ENCODE measurements at regions not wholly inside any gene's neighbourhood (a gene's known extent, or its start where the extent isn't known, plus 50 kb on each side); places are given as distances from the start of the nearest gene placed in this dataset.

DNA sequence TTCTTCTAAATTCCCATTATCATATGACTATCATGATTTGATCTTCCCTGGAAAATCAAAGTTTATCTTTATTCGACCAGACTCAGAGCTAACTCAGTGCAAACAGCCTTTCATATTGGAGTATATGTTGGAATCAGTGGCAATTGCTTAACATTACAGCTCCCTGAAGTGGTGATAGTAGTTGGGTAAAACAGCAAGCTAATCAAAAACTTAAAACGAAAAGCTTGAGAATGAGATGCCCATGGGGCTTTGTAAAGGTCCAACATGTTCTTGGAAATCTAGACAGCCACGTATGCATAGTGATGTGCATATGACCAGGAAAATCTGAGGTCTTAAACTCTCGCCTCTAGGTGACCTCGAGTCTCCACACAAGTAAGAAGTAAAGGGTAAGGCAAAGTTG lies 437.6 kb downstream of the KIF16B start:
- Histone ChIP-seq H3K9ac (no peak overlapping the region), H3K27me3 (no peaks in the 10 kb centered on the region), H3F3A (ENCODE audit: low read depth) (no peaks in the 10 kb centered on the region), H3K4me2 (no peak overlapping the region), H3K27ac (no peak overlapping the region), H3K4me3 (no peak overlapping the region), H4K20me1 (ENCODE audit: low read depth) (no peaks in the 10 kb centered on the region), H3K9me3 (ENCODE audit: low read depth) (peaks cover 3% of the 10 kb centered on the region), H3K4me1 (no peaks in the 10 kb centered on the region), H2AFZ (replicated peaks) (no peak overlapping the region), H3K79me2 (ENCODE audit: low read depth) (no peaks in the 10 kb centered on the region), H3K36me3 (peaks cover 9% of the 10 kb centered on the region)
- H3K4me1 Mint-ChIP-seq, result peaks cover 5% of the 10 kb centered on the region
- peaks cover 20% of the 10 kb centered on the region for H3K9me3 Mint-ChIP-seq
- no peaks in the 10 kb centered on the region for H3K36me3 Mint-ChIP-seq
- DNase-seq (ENCODE audit: low spot score), result no peak
- no peaks in the 10 kb centered on the region for H3K27me3 Mint-ChIP-seq (ENCODE audit: insufficient read depth, low read depth)
- H3K27ac Mint-ChIP-seq, result no peak overlapping the region
- TF ChIP-seq EZH2phosphoT487 (IDR thresholded peaks at IDR 0.05), result no peak
- TF ChIP-seq, protein P1, sequence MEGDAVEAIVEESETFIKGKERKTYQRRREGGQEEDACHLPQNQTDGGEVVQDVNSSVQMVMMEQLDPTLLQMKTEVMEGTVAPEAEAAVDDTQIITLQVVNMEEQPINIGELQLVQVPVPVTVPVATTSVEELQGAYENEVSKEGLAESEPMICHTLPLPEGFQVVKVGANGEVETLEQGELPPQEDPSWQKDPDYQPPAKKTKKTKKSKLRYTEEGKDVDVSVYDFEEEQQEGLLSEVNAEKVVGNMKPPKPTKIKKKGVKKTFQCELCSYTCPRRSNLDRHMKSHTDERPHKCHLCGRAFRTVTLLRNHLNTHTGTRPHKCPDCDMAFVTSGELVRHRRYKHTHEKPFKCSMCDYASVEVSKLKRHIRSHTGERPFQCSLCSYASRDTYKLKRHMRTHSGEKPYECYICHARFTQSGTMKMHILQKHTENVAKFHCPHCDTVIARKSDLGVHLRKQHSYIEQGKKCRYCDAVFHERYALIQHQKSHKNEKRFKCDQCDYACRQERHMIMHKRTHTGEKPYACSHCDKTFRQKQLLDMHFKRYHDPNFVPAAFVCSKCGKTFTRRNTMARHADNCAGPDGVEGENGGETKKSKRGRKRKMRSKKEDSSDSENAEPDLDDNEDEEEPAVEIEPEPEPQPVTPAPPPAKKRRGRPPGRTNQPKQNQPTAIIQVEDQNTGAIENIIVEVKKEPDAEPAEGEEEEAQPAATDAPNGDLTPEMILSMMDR (IDR thresholded peaks at IDR 0.05), result no peak
- TF ChIP-seq EZH2 (IDR thresholded peaks at IDR 0.05), result no peak
- no peak overlapping the region for H3K4me3 Mint-ChIP-seq

DNA sequence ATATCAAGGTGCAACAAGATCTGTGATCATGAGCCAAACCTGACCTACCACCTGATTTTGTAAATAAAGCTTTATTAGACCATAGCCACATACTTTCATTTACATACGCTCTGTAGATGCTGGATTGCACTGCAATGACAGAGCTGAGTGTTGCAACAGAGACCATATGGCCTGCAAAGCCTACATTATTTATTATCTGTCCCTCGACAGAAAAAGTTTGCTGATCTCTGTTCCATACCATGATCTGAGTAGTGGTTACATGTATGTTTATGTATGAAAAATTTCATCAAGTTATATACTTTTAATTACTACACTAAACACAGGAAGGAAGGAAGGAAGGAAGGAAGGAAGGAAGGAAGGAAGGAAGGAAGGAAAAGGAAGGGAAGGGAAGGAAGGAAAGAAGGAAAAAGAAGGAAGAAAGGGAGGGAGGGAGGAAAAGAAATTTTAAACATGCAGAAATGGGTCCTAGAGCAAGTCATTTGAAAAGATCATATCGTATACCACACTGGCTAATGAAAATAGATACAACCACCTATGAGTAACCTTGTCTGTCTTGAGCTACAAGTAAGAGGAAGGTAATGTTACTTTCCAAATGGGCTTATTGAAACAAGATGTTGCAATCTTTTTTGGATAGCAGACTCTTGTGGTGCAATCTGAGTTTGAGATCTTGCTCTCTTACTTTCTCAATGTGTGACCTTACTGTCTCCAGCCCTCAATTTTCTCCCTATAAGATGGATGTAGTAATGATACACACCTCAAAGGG lies 441.0 kb downstream of the KIF16B start:
- H3K27ac Mint-ChIP-seq, result no peak overlapping the region

DNA sequence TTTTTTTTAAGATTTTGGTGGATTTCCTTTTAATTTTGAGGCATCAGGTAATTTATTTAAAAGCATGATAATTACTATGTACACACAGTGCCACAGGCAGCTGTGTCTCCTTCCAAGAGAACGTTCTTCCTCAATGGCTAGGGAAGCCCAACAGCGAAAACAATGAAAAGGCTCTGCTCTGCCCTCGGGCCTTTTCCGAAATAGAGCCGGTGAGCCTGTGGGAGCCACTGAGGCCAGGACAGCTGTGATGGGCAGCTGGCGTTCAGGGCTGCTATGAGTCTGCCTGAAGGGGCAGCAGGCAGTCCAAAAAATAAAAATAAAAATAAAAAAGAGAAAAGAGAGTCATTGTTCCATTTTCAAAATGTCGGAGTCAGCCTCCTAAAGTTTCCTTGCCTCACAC lies 443.8 kb downstream of the KIF16B start:
- Histone ChIP-seq H3K9me3 (ENCODE audit: low read depth) (no peaks in the 10 kb centered on the region), H3K4me2 (no peak overlapping the region), H2AFZ (replicated peaks) (peak overlapping the region; percentile 63), H3K79me2 (ENCODE audit: low read depth) (no peaks in the 10 kb centered on the region), H3K9ac (no peak overlapping the region), H3K27ac (no peak overlapping the region), H3K4me3 (no peak overlapping the region), H3K4me1 (no peaks in the 10 kb centered on the region), H4K20me1 (ENCODE audit: low read depth) (no peaks in the 10 kb centered on the region), H3F3A (ENCODE audit: low read depth) (no peaks in the 10 kb centered on the region), H3K27me3 (no peaks in the 10 kb centered on the region), H3K36me3 (no peaks in the 10 kb centered on the region)
- Mint-ChIP-seq H3K36me3 (no peaks in the 10 kb centered on the region), H3K9me3 (no peaks in the 10 kb centered on the region), H3K27me3 (ENCODE audit: insufficient read depth, low read depth) (peaks cover 2% of the 10 kb centered on the region), H3K4me3 (no peak overlapping the region), H3K4me1 (peaks cover 3% of the 10 kb centered on the region), H3K27ac (no peak overlapping the region)
- TF ChIP-seq, protein P1 (IDR thresholded peaks at IDR 0.05), result no peak
- TF ChIP-seq EZH2phosphoT487 (IDR thresholded peaks at IDR 0.05) (no peak), EZH2 (IDR thresholded peaks at IDR 0.05) (no peak)
- no peak for DNase-seq (ENCODE audit: low spot score)

More for the DNA sequence above, 441.0 kb downstream of the KIF16B start:
- peaks cover 14% of the 10 kb centered on the region for H3K9me3 Mint-ChIP-seq
- Histone ChIP-seq H2AFZ (replicated peaks) (no peak overlapping the region), H3K36me3 (no peaks in the 10 kb centered on the region), H3K79me2 (ENCODE audit: low read depth) (no peaks in the 10 kb centered on the region), H3K9me3 (ENCODE audit: low read depth) (no peaks in the 10 kb centered on the region), H3K27me3 (no peaks in the 10 kb centered on the region), H3K9ac (no peak overlapping the region), H3K4me1 (no peaks in the 10 kb centered on the region), H3F3A (ENCODE audit: low read depth) (no peaks in the 10 kb centered on the region), H4K20me1 (ENCODE audit: low read depth) (no peaks in the 10 kb centered on the region), H3K4me2 (no peak overlapping the region), H3K27ac (no peak overlapping the region), H3K4me3 (no peak overlapping the region)
- peaks cover 2% of the 10 kb centered on the region for H3K27me3 Mint-ChIP-seq (ENCODE audit: insufficient read depth, low read depth)
- DNase-seq (ENCODE audit: low spot score), result no peak
- H3K4me3 Mint-ChIP-seq, result no peak overlapping the region
- no peaks in the 10 kb centered on the region for H3K36me3 Mint-ChIP-seq
- peaks cover 5% of the 10 kb centered on the region for H3K4me1 Mint-ChIP-seq
- TF ChIP-seq EZH2phosphoT487 (IDR thresholded peaks at IDR 0.05) (no peak), EZH2 (IDR thresholded peaks at IDR 0.05) (no peak)
- TF ChIP-seq, protein P1 (IDR thresholded peaks at IDR 0.05), result no peak

All from neural progenitor cell (in vitro differentiated cells).